ENCODE measurements at regions not wholly inside any gene's neighbourhood (a gene's known extent, or its start where the extent isn't known, plus 50 kb on each side); places are given as distances from the start of the nearest gene placed in this dataset.

DNA sequence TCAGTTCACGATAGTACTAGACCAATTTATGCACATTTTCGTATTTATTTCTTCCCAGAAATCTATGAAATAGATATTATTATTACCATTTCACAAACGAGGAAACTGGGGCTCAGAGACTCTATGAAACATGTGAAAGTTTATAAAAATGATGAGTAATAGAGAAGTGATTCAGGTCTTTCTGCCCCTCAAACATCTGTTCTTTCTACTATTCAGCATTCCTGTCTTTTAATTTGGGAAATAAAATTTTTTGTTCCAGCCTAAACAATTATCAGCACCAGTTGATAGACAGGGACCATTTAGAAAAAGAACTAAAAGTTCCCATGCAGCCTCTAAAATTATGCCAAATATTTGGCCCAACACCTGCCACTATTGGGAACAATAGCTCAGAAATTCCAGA is 585.1 kb downstream of the PTPRC start:
- no peak for TF ChIP-seq EZH2 (IDR thresholded peaks at IDR 0.05; ENCODE audit: borderline replicate concordance, low read depth, low read length, severe bottlenecking)
- TF ChIP-seq, protein P1, sequence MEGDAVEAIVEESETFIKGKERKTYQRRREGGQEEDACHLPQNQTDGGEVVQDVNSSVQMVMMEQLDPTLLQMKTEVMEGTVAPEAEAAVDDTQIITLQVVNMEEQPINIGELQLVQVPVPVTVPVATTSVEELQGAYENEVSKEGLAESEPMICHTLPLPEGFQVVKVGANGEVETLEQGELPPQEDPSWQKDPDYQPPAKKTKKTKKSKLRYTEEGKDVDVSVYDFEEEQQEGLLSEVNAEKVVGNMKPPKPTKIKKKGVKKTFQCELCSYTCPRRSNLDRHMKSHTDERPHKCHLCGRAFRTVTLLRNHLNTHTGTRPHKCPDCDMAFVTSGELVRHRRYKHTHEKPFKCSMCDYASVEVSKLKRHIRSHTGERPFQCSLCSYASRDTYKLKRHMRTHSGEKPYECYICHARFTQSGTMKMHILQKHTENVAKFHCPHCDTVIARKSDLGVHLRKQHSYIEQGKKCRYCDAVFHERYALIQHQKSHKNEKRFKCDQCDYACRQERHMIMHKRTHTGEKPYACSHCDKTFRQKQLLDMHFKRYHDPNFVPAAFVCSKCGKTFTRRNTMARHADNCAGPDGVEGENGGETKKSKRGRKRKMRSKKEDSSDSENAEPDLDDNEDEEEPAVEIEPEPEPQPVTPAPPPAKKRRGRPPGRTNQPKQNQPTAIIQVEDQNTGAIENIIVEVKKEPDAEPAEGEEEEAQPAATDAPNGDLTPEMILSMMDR (IDR thresholded peaks at IDR 0.05; ENCODE audit: borderline replicate concordance, extremely low read depth, low read length, poor library complexity, severe bottlenecking) = no peak

Measured in DND-41 (cell line).